OCI-LY1 (cell line): ENCODE measurements at regions not wholly inside any gene's neighbourhood (a gene's known extent, or its start where the extent isn't known, plus 50 kb on each side); places are given as distances from the start of the nearest gene placed in this dataset.

Source experiments
- EZH2 ChIP-seq: fragments of 200-600 bp; sonication (generic), shearing (Covaris generic); IDR thresholded peaks from 2 replicates; pipeline ENCODE4 v1.8.0; 2017; ENCODE audit warnings: borderline replicate concordance, mixed run types, mild to moderate bottlenecking, antibody characterized with exemption, low read length, moderate library complexity, mixed read lengths
- TF ChIP-seq, protein P1 (sequence below): fragments of 200-600 bp; sonication (generic), shearing (Covaris generic); IDR thresholded peaks from 2 replicates; pipeline ENCODE4 v1.5.1; 2017; ENCODE audit warnings: mild to moderate bottlenecking, antibody characterized with exemption, low read length, moderate library complexity, mixed read lengths

DNA sequence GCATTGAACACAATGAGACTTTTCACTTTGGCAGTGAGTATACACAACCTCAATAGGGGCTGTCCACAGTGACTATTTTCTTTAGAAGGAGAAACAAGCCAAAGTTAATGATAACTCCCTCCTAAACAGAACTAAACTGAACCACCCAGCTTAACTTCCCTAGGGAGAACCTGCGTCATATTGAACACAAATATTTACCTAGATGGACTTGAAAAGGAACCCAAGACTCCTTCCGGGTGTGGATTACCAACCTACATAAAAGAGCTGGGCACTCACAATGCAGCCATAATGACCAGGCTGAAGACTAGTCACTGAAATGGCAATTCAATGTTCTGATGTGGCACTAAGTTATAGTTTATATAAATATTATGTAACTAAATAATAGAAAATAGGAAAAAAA, 160.6 kb downstream of the IBTK start:
- TF ChIP-seq, protein P1, sequence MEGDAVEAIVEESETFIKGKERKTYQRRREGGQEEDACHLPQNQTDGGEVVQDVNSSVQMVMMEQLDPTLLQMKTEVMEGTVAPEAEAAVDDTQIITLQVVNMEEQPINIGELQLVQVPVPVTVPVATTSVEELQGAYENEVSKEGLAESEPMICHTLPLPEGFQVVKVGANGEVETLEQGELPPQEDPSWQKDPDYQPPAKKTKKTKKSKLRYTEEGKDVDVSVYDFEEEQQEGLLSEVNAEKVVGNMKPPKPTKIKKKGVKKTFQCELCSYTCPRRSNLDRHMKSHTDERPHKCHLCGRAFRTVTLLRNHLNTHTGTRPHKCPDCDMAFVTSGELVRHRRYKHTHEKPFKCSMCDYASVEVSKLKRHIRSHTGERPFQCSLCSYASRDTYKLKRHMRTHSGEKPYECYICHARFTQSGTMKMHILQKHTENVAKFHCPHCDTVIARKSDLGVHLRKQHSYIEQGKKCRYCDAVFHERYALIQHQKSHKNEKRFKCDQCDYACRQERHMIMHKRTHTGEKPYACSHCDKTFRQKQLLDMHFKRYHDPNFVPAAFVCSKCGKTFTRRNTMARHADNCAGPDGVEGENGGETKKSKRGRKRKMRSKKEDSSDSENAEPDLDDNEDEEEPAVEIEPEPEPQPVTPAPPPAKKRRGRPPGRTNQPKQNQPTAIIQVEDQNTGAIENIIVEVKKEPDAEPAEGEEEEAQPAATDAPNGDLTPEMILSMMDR = no peak
- no peak for TF ChIP-seq EZH2
